Spleen (tissue), 7 donors: ENCODE measurements at regions not wholly inside any gene's neighbourhood (a gene's known extent, or its start where the extent isn't known, plus 50 kb on each side); places are given as distances from the start of the nearest gene placed in this dataset.

Experiments
- CTCF ChIP-seq, 11 experiments: fragments of 200-600 bp in 7 of 11; fragments of 450-650 bp in 4 of 11; sonication (generic) in 4 of 11; IDR thresholded peaks in 8 of 11; conservative IDR thresholded peaks in 3 of 11; 1 replicate in 7 of 11; 2 replicates in 4 of 11; pipeline versions ENCODE4 v1.4.0 to v1.8.0; 2016 to 2021; ENCODE audit warnings: antibody characterized with exemption in 11 of 11, inconsistent platforms in 4 of 11, mild to moderate bottlenecking in 1 of 11
- POLR2A ChIP-seq, 3 donors: fragments of 450-650 bp; IDR thresholded peaks; one replicate each; pipeline ENCODE4 v1.5.1; 2017; ENCODE audit warnings: antibody characterized with exemption in 3 of 3, mild to moderate bottlenecking in 1 of 3
- POLR2AphosphoS5 ChIP-seq, 3 donors: sonication (generic); formaldehyde crosslinking; IDR thresholded peaks; one replicate each; pipeline ENCODE4 v1.5.1; 2017; ENCODE audit warnings: antibody characterized with exemption in 3 of 3
- donor health status: DM: no; HTN: no; CAD: no; lungs with moderate emphysema.
- donor health status: DM: no; HTN: no; CAD: no.
- donor health status: DM: no; HTN: no; CAD: no.

GRCh38 chr17:68771867-68772515, 170.8 kb upstream of the FAM20A start:
- TF ChIP-seq POLR2A (IDR thresholded peaks at IDR 0.05) (no peak), CTCF (IDR thresholded peaks at IDR 0.05 in 8 of 11, conservative IDR thresholded peaks at IDR 0.05 in 3 of 11) (peak; percentile 36 to 76 (median 59)), POLR2AphosphoS5 (IDR thresholded peaks at IDR 0.05) (no peak)
